ENCODE measurements at regions not wholly inside any gene's neighbourhood (a gene's known extent, or its start where the extent isn't known, plus 50 kb on each side); places are given as distances from the start of the nearest gene placed in this dataset.

DNA sequence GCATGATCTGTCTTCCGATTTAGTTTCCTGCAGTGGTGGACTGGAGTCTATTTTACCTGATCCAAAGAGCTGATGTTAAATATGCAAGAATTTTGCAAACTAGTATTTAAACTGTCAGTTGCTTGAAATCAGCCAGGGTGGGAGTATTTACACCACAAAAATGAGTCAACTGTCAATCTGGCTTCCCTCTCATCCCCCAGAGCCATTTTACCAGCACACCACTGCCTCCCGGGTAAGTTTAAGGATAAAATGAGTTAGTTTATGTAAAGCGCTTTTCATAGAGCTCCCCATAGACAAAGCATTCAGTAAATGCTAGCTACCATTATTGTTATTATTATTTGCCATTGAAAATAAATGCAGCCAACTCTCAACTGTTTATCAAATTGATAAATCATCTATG lies 106.3 kb upstream of the FRMD6 start:
- H3K4me2 ChIP-seq (ENCODE audit: low read depth, low read length, poor library complexity, severe bottlenecking) = no peak overlapping the region
- H3K27ac ChIP-seq (ENCODE audit: low read length) = no peak overlapping the region
- no peak overlapping the region for H3K4me3 ChIP-seq (ENCODE audit: low read length)
- no peaks in the 10 kb centered on the region for H3K9me3 ChIP-seq (ENCODE audit: low read length)
- no peaks in the 10 kb centered on the region for H3K9me2 ChIP-seq (replicated peaks; ENCODE audit: insufficient read depth, low read length)
- H3K9ac ChIP-seq (ENCODE audit: low read length) = no peak overlapping the region
- no peaks in the 10 kb centered on the region for H4K20me1 ChIP-seq (ENCODE audit: insufficient read depth, low read depth, low read length)
- no peak overlapping the region for H2AFZ ChIP-seq (ENCODE audit: low read length)
- no peaks in the 10 kb centered on the region for H3K79me2 ChIP-seq (ENCODE audit: low read length)
- H3K27me3 ChIP-seq (ENCODE audit: low read length) = no peaks in the 10 kb centered on the region
- no peaks in the 10 kb centered on the region for H3K4me1 ChIP-seq (ENCODE audit: low read length)
- no peak for DNase-seq
- no peaks in the 10 kb centered on the region for H3K36me3 ChIP-seq (ENCODE audit: insufficient read depth, low read length)

DNA sequence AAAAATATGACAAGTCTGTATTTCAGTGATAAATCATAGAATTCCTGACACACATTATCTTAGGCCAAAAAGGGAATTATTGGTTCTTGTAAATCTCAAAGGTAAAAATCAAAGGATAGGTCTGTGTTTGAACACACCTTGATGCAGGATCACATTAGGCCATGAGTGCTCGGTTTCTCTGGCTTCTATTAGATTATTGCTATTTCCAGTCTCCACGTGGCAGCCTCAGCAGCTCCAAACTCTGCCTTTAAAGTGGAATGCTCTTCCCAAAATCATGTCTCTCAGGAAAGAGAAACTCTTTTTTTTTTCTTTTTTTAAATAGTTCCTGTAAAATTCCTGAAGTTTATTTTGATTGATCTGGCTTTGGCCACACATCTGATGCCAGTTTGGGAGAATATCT lies 105.6 kb upstream of the FRMD6 start:
- no peaks in the 10 kb centered on the region for H3K4me1 ChIP-seq (ENCODE audit: low read length)
- no peak for DNase-seq
- no peaks in the 10 kb centered on the region for H3K9me2 ChIP-seq (replicated peaks; ENCODE audit: insufficient read depth, low read length)
- H3K79me2 ChIP-seq (ENCODE audit: low read length) = no peaks in the 10 kb centered on the region
- H3K4me2 ChIP-seq (ENCODE audit: low read depth, low read length, poor library complexity, severe bottlenecking) = no peak overlapping the region
- H2AFZ ChIP-seq (ENCODE audit: low read length) = no peak overlapping the region
- no peak overlapping the region for H3K9ac ChIP-seq (ENCODE audit: low read length)
- no peak overlapping the region for H3K27ac ChIP-seq (ENCODE audit: low read length)
- no peaks in the 10 kb centered on the region for H3K27me3 ChIP-seq (ENCODE audit: low read length)
- no peaks in the 10 kb centered on the region for H4K20me1 ChIP-seq (ENCODE audit: insufficient read depth, low read depth, low read length)
- no peaks in the 10 kb centered on the region for H3K9me3 ChIP-seq (ENCODE audit: low read length)
- H3K4me3 ChIP-seq (ENCODE audit: low read length) = no peak overlapping the region
- H3K36me3 ChIP-seq (ENCODE audit: insufficient read depth, low read length) = no peaks in the 10 kb centered on the region

DNA sequence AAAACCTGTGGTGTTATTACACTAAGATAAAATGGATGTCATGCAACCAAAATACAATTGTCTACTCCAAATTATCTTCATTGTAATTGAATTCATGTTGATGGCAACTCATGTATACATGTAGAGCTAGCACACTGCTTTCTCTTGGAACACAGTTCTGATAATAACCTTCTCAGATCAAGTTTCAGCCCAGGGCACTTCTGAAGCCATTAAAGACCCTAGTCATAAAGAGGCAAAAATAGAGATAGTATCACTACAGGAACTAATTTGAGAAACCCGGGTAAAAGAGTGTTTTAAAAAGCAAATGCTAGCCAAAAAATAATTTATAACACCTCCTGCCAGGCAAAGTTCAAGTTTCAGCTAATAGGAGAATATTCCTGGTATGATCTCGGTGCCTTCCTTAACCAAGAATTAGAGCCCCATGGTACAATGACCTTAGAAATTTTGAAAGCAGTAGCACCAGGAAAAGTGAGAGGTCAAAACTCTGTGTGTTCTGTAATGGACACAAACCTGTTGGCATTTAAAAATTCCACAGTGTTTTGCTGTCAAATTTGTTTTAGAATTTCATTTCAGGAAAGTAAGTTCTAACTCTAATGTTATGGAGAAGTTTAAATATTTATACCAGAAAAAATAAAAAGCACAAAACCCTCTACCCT lies 105.0 kb upstream of the FRMD6 start:
- H3K27me3 ChIP-seq (ENCODE audit: low read length) = no peaks in the 10 kb centered on the region
- H3K36me3 ChIP-seq (ENCODE audit: insufficient read depth, low read length) = no peaks in the 10 kb centered on the region
- H3K4me1 ChIP-seq (ENCODE audit: low read length) = no peaks in the 10 kb centered on the region
- H3K4me2 ChIP-seq (ENCODE audit: low read depth, low read length, poor library complexity, severe bottlenecking) = no peak overlapping the region
- H4K20me1 ChIP-seq (ENCODE audit: insufficient read depth, low read depth, low read length) = no peaks in the 10 kb centered on the region
- no peak overlapping the region for H3K9ac ChIP-seq (ENCODE audit: low read length)
- DNase-seq = no peak
- no peaks in the 10 kb centered on the region for H3K9me2 ChIP-seq (replicated peaks; ENCODE audit: insufficient read depth, low read length)
- H3K4me3 ChIP-seq (ENCODE audit: low read length) = no peak overlapping the region
- no peak overlapping the region for H2AFZ ChIP-seq (ENCODE audit: low read length)
- no peaks in the 10 kb centered on the region for H3K79me2 ChIP-seq (ENCODE audit: low read length)
- no peak overlapping the region for H3K27ac ChIP-seq (ENCODE audit: low read length)
- no peaks in the 10 kb centered on the region for H3K9me3 ChIP-seq (ENCODE audit: low read length)

DNA sequence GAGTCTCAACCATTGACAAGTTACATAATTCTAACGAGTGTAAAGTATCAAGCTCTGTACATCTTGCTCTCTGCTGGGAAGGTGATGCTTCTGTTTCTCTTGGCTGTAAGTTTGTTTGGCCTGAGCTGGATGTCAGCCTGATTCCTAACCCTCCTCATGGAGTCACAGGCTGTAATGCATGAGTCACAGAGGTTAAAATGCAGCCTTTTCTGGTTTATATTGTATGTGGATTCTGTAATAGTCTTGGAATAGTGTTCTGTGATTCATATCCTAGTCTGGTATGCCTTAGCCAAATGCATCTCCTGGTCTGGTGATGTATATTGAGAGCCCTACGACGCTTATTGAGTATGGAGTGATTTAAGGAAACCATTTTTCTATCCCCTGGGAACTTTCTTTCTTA lies 104.5 kb upstream of the FRMD6 start:
- Histone ChIP-seq H3K9ac (ENCODE audit: low read length) (no peak overlapping the region), H3K4me2 (ENCODE audit: low read depth, low read length, poor library complexity, severe bottlenecking) (no peak overlapping the region)

DNA sequence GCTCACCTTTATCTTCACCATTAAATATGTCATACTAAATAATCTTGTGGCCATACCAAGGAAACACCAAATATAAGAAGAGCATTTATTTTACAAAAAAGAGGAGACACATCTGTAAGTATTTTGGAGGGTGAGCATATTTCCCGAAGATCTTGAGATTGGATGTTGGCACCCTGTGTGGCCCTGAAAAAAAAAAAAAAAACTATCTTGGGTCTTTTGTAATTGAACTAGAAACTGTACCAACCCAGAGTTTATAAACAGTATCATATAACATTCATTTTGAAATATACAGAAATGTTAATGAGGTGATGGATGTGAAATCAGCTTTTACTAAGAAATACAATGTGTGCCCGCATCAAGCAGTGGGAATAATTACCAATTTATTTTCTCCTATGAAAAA lies 104.0 kb upstream of the FRMD6 start:
- Histone ChIP-seq H3K36me3 (ENCODE audit: insufficient read depth, low read length) (no peaks in the 10 kb centered on the region), H3K9ac (ENCODE audit: low read length) (no peak overlapping the region), H2AFZ (ENCODE audit: low read length) (no peak overlapping the region), H3K9me3 (ENCODE audit: low read length) (no peaks in the 10 kb centered on the region), H4K20me1 (ENCODE audit: insufficient read depth, low read depth, low read length) (no peaks in the 10 kb centered on the region), H3K9me2 (replicated peaks; ENCODE audit: insufficient read depth, low read length) (no peaks in the 10 kb centered on the region), H3K27ac (ENCODE audit: low read length) (no peak overlapping the region), H3K27me3 (ENCODE audit: low read length) (no peaks in the 10 kb centered on the region), H3K4me3 (ENCODE audit: low read length) (no peak overlapping the region), H3K79me2 (ENCODE audit: low read length) (no peaks in the 10 kb centered on the region), H3K4me2 (ENCODE audit: low read depth, low read length, poor library complexity, severe bottlenecking) (no peak overlapping the region), H3K4me1 (ENCODE audit: low read length) (no peaks in the 10 kb centered on the region)
- no peak for DNase-seq

More for the DNA sequence above, 104.5 kb upstream of the FRMD6 start:
- Histone ChIP-seq H3K36me3 (ENCODE audit: insufficient read depth, low read length) (no peaks in the 10 kb centered on the region), H3K27me3 (ENCODE audit: low read length) (no peaks in the 10 kb centered on the region), H3K4me1 (ENCODE audit: low read length) (no peaks in the 10 kb centered on the region), H3K9me3 (ENCODE audit: low read length) (no peaks in the 10 kb centered on the region), H3K9me2 (replicated peaks; ENCODE audit: insufficient read depth, low read length) (no peaks in the 10 kb centered on the region), H3K4me3 (ENCODE audit: low read length) (no peak overlapping the region), H3K27ac (ENCODE audit: low read length) (no peak overlapping the region), H3K79me2 (ENCODE audit: low read length) (no peaks in the 10 kb centered on the region), H4K20me1 (ENCODE audit: insufficient read depth, low read depth, low read length) (no peaks in the 10 kb centered on the region), H2AFZ (ENCODE audit: low read length) (no peak overlapping the region)
- no peak for DNase-seq

DNA sequence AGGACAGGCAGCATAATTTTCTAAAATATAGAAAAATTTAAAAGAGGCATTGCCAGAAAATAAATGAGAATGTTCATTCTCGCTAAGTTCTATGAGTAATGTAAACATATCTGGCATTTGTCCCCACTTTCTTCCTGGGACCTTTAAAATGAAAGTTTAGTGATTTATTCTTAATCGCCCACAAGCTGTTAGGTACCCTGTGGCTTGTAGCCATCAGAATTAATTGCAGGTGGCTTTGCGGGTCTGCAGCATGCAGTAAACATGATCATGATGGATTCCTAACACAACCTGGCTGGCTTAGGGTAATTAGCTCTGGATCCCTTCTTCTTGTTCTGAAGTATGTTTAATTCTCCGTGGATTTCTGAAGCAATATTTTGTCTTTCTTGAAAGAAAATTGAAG lies 103.5 kb upstream of the FRMD6 start:
- H3K9ac ChIP-seq (ENCODE audit: low read length) = no peak overlapping the region
- no peak overlapping the region for H3K4me2 ChIP-seq (ENCODE audit: low read depth, low read length, poor library complexity, severe bottlenecking)

DNA sequence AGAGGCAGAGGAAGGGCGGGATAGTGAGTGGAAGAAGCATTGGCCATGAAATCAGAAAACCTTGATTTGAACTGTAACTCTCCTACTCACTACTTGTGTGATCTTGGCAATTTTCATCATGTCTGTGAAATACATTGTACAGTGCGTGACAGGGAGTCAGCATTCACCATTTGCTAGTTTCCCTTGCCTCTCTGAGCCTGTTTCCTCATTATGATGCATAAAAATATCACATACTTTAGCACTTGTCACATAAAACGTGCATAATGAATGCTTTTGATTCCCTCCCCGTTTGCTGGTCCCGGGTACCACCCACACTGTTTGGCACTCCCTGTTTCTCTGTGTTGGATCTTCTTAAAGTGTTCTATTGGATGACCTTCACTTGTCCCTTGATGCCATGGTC lies 101.1 kb upstream of the FRMD6 start:
- H3K79me2 ChIP-seq (ENCODE audit: low read length) = no peaks in the 10 kb centered on the region
- no peaks in the 10 kb centered on the region for H3K9me2 ChIP-seq (replicated peaks; ENCODE audit: insufficient read depth, low read length)
- H3K4me3 ChIP-seq (ENCODE audit: low read length) = no peak overlapping the region
- no peaks in the 10 kb centered on the region for H4K20me1 ChIP-seq (ENCODE audit: insufficient read depth, low read depth, low read length)
- H3K27me3 ChIP-seq (ENCODE audit: low read length) = no peaks in the 10 kb centered on the region
- no peaks in the 10 kb centered on the region for H3K4me1 ChIP-seq (ENCODE audit: low read length)
- no peak for DNase-seq
- no peak overlapping the region for H2AFZ ChIP-seq (ENCODE audit: low read length)
- H3K27ac ChIP-seq (ENCODE audit: low read length) = no peak overlapping the region
- H3K9me3 ChIP-seq (ENCODE audit: low read length) = no peaks in the 10 kb centered on the region
- no peak overlapping the region for H3K9ac ChIP-seq (ENCODE audit: low read length)
- no peaks in the 10 kb centered on the region for H3K36me3 ChIP-seq (ENCODE audit: insufficient read depth, low read length)
- H3K4me2 ChIP-seq (ENCODE audit: low read depth, low read length, poor library complexity, severe bottlenecking) = no peak overlapping the region

More for the DNA sequence above, 103.5 kb upstream of the FRMD6 start:
- no peak overlapping the region for H2AFZ ChIP-seq (ENCODE audit: low read length)
- no peaks in the 10 kb centered on the region for H3K27me3 ChIP-seq (ENCODE audit: low read length)
- no peak overlapping the region for H3K4me3 ChIP-seq (ENCODE audit: low read length)
- H3K36me3 ChIP-seq (ENCODE audit: insufficient read depth, low read length) = no peaks in the 10 kb centered on the region
- no peaks in the 10 kb centered on the region for H3K79me2 ChIP-seq (ENCODE audit: low read length)
- H4K20me1 ChIP-seq (ENCODE audit: insufficient read depth, low read depth, low read length) = no peaks in the 10 kb centered on the region
- H3K4me1 ChIP-seq (ENCODE audit: low read length) = no peaks in the 10 kb centered on the region
- no peak overlapping the region for H3K27ac ChIP-seq (ENCODE audit: low read length)
- DNase-seq = no peak
- no peaks in the 10 kb centered on the region for H3K9me2 ChIP-seq (replicated peaks; ENCODE audit: insufficient read depth, low read length)
- no peaks in the 10 kb centered on the region for H3K9me3 ChIP-seq (ENCODE audit: low read length)

DNA sequence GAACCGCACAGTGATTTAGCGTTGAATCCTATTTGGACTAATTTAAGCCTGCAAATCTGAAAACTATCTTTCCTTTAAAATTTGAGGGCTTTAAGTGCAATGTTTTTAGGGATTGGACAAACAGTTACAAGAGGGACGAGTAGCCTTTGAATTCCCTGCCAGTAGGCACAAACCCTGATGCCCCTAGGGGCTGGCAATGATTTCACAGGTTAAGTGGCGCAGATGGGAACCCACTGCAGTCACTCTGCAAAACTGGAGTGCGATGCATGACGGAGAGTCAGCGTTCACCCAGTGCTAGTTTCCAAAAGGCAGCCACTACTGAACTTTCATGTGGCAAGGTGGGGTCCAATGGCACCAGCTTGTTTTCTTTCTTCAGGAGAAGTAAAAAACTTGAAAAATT lies 99.4 kb upstream of the FRMD6 start:
- Histone ChIP-seq H4K20me1 (ENCODE audit: insufficient read depth, low read depth, low read length) (no peaks in the 10 kb centered on the region), H3K79me2 (ENCODE audit: low read length) (no peaks in the 10 kb centered on the region), H3K4me3 (ENCODE audit: low read length) (no peak overlapping the region), H3K9me2 (replicated peaks; ENCODE audit: insufficient read depth, low read length) (no peaks in the 10 kb centered on the region), H2AFZ (ENCODE audit: low read length) (no peak overlapping the region), H3K9me3 (ENCODE audit: low read length) (no peaks in the 10 kb centered on the region), H3K9ac (ENCODE audit: low read length) (no peak overlapping the region), H3K27ac (ENCODE audit: low read length) (no peak overlapping the region), H3K27me3 (ENCODE audit: low read length) (no peaks in the 10 kb centered on the region), H3K36me3 (ENCODE audit: insufficient read depth, low read length) (no peaks in the 10 kb centered on the region), H3K4me2 (ENCODE audit: low read depth, low read length, poor library complexity, severe bottlenecking) (no peak overlapping the region), H3K4me1 (ENCODE audit: low read length) (no peaks in the 10 kb centered on the region)
- no peak for DNase-seq
